Cardiac muscle cell (in vitro differentiated cells and primary cell): ENCODE measurements at regions not wholly inside any gene's neighbourhood (a gene's known extent, or its start where the extent isn't known, plus 50 kb on each side); places are given as distances from the start of the nearest gene placed in this dataset.

Source experiments
- DNase-seq, 2 donors: peaks; one replicate each; pipeline versions ENCODE4 v3.0.0 to v3.0.0-alpha.2; 2010 to 2017; ENCODE audit warnings: low read depth in 1 of 2, low spot score in 1 of 2
- H3K27ac ChIP-seq: fragments of 200-600 bp; sonication (generic); 2 replicates; pipeline ENCODE4 v1.5.1; 2016
- H3K27me3 ChIP-seq: fragments of 200-600 bp; sonication (generic); 2 replicates; pipeline ENCODE4 v1.6.0; 2016; ENCODE audit warnings: control low read depth
- H3K36me3 ChIP-seq: fragments of 200-600 bp; sonication (generic); 2 replicates; pipeline ENCODE4 v1.5.1; 2016; ENCODE audit warnings: control low read depth
- H3K4me1 ChIP-seq: fragments of 200-600 bp; sonication (generic); 2 replicates; pipeline ENCODE4 v1.8.1; 2017; ENCODE audit warnings: low read depth, mild to moderate bottlenecking, mixed run types
- H3K4me3 ChIP-seq: fragments of 200-600 bp; sonication (generic); 2 replicates; pipeline ENCODE4 v1.5.1; 2016; ENCODE audit warnings: mild to moderate bottlenecking
- H3K9me3 ChIP-seq: fragments of 200-600 bp; sonication (generic); 2 replicates; pipeline ENCODE4 v1.5.1; 2017; ENCODE audit warnings: low read depth, mild to moderate bottlenecking, control low read depth
- TF ChIP-seq, protein P1 (sequence below): IDR thresholded peaks from 2 replicates; pipeline ENCODE4 v1.5.1; 2012; ENCODE audit warnings: low read depth, mild to moderate bottlenecking, low read length

GRCh38 chr4:134313591-134313990, 112.0 kb upstream of the PABPC4L start:
- no peak for DNase-seq
- no peaks in the 10 kb centered on the region for H3K36me3 ChIP-seq
- H3K27ac ChIP-seq, result no peak overlapping the region

DNA sequence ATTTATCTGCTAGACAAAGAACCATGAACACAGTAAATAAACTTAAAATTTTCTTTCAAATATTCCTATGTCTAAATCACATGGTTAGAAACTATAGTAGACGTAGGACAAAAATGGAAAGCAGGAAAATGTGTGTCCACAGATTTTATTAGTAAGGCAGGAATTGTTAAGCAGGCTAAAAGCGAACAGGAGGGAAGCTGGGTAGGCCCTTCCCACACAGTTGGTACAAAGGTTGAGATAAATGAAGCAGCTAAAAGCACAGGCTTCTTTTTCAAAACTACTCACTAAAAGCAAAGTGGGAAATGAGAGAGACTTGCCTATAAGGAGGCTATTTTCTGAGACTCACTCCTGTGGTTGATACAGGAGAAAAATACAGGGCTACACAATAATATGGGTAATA, 108.1 kb upstream of the PABPC4L start:
- H3K36me3 ChIP-seq, result no peaks in the 10 kb centered on the region
- H3K27ac ChIP-seq, result no peak overlapping the region
- H3K9me3 ChIP-seq, result no peaks in the 10 kb centered on the region
- no peak overlapping the region for H3K4me3 ChIP-seq
- TF ChIP-seq, protein P1, sequence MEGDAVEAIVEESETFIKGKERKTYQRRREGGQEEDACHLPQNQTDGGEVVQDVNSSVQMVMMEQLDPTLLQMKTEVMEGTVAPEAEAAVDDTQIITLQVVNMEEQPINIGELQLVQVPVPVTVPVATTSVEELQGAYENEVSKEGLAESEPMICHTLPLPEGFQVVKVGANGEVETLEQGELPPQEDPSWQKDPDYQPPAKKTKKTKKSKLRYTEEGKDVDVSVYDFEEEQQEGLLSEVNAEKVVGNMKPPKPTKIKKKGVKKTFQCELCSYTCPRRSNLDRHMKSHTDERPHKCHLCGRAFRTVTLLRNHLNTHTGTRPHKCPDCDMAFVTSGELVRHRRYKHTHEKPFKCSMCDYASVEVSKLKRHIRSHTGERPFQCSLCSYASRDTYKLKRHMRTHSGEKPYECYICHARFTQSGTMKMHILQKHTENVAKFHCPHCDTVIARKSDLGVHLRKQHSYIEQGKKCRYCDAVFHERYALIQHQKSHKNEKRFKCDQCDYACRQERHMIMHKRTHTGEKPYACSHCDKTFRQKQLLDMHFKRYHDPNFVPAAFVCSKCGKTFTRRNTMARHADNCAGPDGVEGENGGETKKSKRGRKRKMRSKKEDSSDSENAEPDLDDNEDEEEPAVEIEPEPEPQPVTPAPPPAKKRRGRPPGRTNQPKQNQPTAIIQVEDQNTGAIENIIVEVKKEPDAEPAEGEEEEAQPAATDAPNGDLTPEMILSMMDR, result no peak
- no peaks in the 10 kb centered on the region for H3K4me1 ChIP-seq
- no peak for DNase-seq
- H3K27me3 ChIP-seq, result no peaks in the 10 kb centered on the region

More at GRCh38 chr4:134313591-134313990, 112.0 kb upstream of the PABPC4L start:
- Histone ChIP-seq H3K4me1 (no peaks in the 10 kb centered on the region), H3K9me3 (no peaks in the 10 kb centered on the region), H3K4me3 (no peak overlapping the region), H3K27me3 (no peaks in the 10 kb centered on the region)
- TF ChIP-seq, protein P1, result no peak

- Histone ChIP-seq H3K27ac (no peak overlapping the region), H3K27me3 (no peaks in the 10 kb centered on the region), H3K4me3 (no peak overlapping the region), H3K36me3 (no peaks in the 10 kb centered on the region), H3K9me3 (no peaks in the 10 kb centered on the region), H3K4me1 (no peaks in the 10 kb centered on the region)
- DNase-seq, result no peak
- TF ChIP-seq, protein P1, result no peak
Observed at GRCh38 chr4:134308910-134309309, 107.3 kb upstream of the PABPC4L start.

DNA sequence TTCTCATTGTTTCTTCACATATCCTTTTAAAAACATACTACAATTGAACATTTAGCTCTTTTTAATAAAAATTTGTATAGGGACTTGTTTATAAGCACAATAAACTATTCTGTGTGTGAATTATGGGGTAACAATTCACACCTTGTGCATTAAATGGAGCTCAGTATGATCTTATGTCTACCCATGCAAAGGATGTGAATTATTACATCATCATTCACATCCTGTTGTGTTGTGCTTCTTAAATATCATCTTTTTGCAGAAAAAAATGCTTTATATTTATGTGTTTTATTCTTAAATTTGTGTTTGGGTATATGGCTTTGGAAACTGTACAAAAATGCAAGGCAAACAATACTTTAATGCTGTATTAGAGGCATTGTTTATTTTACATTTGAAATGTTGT, 96.7 kb upstream of the PABPC4L start:
- no peaks in the 10 kb centered on the region for H3K9me3 ChIP-seq
- H3K4me3 ChIP-seq, result no peak overlapping the region
- no peaks in the 10 kb centered on the region for H3K36me3 ChIP-seq
- H3K27ac ChIP-seq, result no peak overlapping the region
- no peaks in the 10 kb centered on the region for H3K4me1 ChIP-seq
- DNase-seq, result no peak
- no peaks in the 10 kb centered on the region for H3K27me3 ChIP-seq
- TF ChIP-seq, protein P1, result no peak

GRCh38 chr4:134297765-134298164, 96.2 kb upstream of the PABPC4L start:
- TF ChIP-seq, protein P1, result no peak
- no peaks in the 10 kb centered on the region for H3K4me1 ChIP-seq
- no peak overlapping the region for H3K4me3 ChIP-seq
- no peaks in the 10 kb centered on the region for H3K36me3 ChIP-seq
- DNase-seq, result no peak
- H3K9me3 ChIP-seq, result no peaks in the 10 kb centered on the region
- H3K27me3 ChIP-seq, result no peaks in the 10 kb centered on the region
- no peak overlapping the region for H3K27ac ChIP-seq

DNA sequence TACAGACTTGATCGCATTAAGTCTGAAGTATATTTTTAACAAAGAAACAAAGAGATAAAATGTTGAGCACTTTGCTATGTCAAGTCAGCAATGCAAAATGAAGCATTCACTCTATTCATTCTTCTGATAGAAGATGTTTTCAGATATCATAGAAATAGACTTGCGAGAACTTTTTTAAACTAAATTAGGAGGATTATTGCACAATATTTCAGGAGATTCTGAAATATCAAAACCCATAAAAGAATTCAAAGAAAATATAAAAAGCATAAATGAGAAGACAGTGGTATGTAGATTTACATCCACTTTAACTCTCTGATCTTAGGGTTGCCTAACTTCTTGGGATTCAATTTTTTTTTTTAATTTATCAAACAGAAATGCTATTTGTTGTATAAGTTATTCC, 81.1 kb upstream of the PABPC4L start:
- H3K4me1 ChIP-seq, result no peaks in the 10 kb centered on the region
- TF ChIP-seq, protein P1, result no peak
- H3K9me3 ChIP-seq, result no peaks in the 10 kb centered on the region

More for the DNA sequence above, 81.1 kb upstream of the PABPC4L start:
- DNase-seq, result no peak
- H3K27ac ChIP-seq, result no peak overlapping the region
- H3K27me3 ChIP-seq, result no peaks in the 10 kb centered on the region
- H3K4me3 ChIP-seq, result no peak overlapping the region
- H3K36me3 ChIP-seq, result no peaks in the 10 kb centered on the region
